HG02884 (cell line): ENCODE measurements at regions not wholly inside any gene's neighbourhood (a gene's known extent, or its start where the extent isn't known, plus 50 kb on each side); places are given as distances from the start of the nearest gene placed in this dataset.

ENCODE experiments used
- ATAC-seq: cut with Tn5 transposase; IDR thresholded peaks from one replicate; pipeline ENCODE4 v1.9.1; 2021; ENCODE audit warnings: mild to moderate bottlenecking, moderate library complexity; ENCODE audit not compliant: unreplicated experiment

- no peak for ATAC-seq
These were observed 1743.0 kb upstream of the TENM3 start for GRCh38 chr4:180500154-180500553.

GRCh38 chr4:180512801-180513475, 1730.3 kb upstream of the TENM3 start:
- no peak for ATAC-seq

- no peak for ATAC-seq
These were observed 1724.3 kb upstream of the TENM3 start for GRCh38 chr4:180518906-180519305.

GRCh38 chr4:180521181-180521580, 1722.0 kb upstream of the TENM3 start:
- no peak for ATAC-seq

DNA sequence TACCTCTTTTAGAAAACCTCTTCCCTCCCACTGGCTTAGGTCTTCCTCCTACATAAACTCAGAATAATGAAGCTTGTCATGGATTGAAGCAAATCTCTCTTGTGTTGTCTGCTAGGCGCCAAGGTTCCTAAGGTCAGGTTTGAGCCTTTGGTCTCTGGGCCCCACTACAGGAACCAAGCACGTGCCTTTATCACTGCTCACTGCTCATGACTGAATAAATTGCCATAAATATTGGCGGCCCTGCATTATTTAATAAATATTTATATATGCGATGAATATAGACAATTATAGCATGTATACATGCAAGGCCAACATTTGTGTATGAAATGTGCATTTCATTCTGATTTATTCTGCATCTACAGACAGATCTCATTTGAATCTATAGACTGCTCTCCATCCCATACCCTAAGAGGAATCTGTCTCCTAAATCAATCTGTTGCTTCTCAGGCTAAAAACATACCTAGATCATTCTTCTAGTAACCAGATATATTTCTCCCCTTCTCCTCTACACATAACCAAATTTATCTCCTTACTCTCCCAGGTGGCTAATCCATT, 1717.6 kb upstream of the TENM3 start:
- ATAC-seq = no peak

DNA sequence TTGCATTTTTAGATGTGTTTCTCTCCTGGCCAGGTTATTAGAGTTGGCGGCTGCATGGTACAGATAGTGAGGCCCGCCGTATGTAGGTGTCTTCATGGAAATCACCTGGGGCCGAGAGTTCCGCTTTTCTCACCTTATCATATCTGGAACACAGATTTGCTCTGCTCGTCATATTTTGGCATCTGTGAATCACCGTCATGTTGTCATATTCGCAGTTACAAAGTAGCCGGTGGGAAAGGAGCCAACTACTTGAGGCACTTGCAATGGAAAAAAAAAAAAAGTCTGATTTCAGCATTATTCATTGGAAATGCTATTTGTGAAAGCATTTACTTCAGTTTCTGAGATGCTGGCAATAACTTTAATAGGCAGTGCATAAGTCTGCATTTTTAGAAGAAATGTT, 1715.2 kb upstream of the TENM3 start:
- ATAC-seq = no peak

GRCh38 chr4:180530787-180531186, 1712.4 kb upstream of the TENM3 start:
- no peak for ATAC-seq

GRCh38 chr4:180532691-180533090, 1710.5 kb upstream of the TENM3 start:
- no peak for ATAC-seq

DNA sequence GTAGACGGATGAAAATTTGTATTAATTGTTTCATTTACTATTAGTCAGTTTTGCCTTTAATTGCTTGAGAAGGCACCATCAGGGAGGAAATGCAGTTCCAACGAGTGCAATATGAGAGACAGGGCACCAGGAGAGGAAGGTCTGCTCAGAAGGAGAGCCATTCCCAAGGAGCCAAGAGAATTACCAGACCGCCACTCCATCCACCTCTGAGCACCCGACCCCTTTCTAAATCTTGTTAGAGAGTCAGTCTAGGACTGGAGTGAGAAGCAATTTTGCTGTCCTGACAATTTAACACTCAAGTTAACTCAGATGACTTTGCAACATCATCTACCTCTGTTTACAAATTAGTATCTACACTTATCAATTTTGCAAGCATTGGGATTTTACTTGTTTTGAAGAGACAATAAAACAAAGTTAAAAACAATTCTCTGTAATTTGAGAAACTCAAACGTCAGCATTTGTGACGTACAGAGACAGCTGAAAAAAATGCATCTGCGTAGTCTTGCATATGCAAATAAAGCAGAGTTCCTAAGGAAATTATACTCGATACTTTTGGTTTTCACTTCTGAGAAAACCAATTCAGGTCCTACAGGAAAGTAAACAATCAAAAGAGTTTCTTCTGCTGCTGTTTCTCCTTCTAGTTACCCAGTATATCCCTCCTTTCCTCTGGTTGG, 1704.7 kb upstream of the TENM3 start:
- ATAC-seq = no peak

DNA sequence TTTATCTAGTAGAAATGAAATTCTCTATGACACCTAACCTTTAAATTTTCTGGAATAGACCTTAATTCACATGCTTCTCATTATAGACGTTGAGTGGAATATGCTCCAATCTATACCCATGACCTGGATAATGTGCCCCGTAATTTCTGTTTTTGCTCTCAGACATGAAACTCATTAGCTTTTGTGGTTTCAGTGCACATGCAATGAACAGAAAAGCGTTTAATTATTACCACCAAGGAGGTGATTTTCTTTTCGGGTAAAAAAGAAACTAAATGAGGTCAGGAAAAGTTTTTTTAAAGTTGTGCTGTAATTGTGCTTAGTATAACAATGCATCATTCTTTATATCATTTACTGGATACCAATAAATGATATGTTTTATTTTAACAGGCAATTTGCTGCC, 1703.9 kb upstream of the TENM3 start:
- ATAC-seq = no peak

DNA sequence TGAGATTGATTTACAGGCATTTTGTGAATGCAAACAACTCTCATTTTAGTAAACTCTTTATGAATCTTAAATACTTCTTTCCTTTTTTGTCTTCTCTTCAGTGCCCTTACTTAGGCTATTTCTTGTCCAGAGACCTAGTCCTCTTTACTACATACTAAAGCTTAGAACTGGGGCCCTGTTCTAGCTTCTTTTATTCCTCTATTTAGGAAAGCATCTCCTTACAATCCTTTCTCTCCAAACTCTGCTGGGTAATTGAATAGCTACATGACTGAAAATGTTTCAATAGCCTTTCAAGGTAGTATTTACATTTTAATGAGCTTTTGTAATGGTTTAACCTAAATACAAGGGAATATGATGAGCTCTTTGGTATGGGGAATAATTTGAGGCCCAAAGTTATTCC, 1701.5 kb upstream of the TENM3 start:
- ATAC-seq = no peak

- no peak for ATAC-seq
These were observed 1700.6 kb upstream of the TENM3 start for GRCh38 chr4:180542445-180543100.

DNA sequence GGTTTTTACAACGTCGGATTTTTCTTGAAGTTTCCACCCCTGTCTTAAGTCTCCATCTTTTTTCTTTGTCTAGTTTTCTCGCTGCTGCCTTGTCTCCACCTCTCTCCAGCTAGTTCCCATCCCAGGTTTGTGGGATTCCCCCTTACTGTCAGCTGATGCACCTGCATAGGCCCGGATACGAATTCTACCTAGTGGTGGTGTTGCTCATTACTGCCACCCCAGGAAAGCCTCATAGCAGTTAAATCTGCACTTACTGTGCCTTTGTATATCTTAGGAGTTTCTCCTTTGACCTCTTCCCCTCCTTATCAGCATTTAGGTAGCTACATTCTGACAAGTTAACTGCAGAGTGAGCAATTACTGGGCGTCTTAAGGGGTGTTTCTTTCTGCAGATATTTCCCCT, 1693.1 kb upstream of the TENM3 start:
- ATAC-seq = no peak

- peak; percentile 59 for ATAC-seq
These were observed 1685.9 kb upstream of the TENM3 start for GRCh38 chr4:180557348-180557747.

- no peak for ATAC-seq
These were observed 1685.3 kb upstream of the TENM3 start for GRCh38 chr4:180557950-180558349.

GRCh38 chr4:180558427-180558826, 1684.8 kb upstream of the TENM3 start:
- ATAC-seq = no peak

- ATAC-seq = no peak
These were observed 1682.3 kb upstream of the TENM3 start for GRCh38 chr4:180560896-180561295.

DNA sequence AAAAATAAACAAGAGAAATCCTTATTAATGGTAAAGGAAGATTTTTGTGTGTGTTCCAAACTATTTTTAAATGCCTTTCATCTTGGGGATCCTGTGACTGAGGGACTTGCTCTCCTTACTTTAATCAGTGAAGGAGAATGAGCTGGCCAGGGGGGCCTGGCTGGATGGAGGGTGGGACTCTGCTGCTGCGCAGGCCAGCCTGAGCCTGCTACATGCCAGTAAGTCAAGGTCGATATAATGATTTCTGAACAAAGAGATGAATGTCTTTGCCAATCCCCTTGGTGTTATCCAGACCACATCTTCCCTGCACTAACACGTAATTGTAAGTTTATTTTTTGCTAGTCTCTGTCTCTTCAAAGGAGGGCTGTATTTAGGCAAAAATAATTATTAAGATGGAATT, 1679.2 kb upstream of the TENM3 start:
- ATAC-seq = no peak

DNA sequence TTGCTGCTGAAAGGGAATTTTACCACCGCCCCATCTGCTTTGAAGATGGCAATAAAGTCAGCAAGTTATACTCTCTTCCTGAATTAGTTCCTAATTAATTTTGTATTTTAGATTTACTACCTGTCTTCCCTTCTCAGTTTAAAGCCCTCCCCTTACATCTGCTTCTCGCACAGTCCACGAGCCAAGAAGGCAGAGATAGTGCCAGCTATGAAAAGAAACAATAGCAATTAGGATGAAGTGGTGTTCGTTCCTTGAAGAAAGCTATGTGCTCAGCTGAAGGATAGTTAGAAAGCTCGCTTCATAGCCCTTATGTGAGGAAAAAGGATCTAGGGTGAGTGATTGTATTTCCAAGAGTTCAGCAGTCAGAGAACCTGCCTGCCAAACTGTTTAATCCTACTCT, 1678.8 kb upstream of the TENM3 start:
- ATAC-seq = no peak

DNA sequence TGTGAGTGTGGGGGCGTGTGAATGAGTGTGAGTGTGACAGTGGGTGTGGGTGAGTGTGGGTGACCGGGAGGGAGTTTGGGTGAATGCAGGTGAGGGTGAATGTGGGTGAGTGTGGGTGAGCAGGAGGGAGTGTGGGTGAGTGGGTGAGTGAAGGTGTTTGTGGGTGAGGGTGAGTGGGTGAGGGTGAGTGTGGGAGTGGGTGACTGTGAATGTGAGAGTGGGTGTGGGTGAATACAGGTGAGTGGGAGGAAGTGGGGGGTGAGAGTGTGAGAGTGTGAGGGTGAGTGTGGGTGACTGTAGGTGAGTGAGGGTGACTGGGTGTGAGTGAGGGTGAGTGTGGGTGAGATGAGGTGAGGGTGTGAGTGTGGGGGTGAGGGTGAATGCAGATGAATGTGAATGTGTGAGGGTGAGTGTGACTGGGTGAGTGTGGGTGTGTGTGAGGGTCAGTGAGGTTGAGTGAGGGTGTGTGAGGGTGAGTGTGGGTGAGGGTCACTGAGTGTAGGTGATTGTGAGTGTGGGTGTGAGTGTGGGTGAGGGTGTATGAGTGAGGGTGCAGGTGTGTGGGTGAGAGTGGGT, 1677.3 kb upstream of the TENM3 start:
- ATAC-seq = no peak

DNA sequence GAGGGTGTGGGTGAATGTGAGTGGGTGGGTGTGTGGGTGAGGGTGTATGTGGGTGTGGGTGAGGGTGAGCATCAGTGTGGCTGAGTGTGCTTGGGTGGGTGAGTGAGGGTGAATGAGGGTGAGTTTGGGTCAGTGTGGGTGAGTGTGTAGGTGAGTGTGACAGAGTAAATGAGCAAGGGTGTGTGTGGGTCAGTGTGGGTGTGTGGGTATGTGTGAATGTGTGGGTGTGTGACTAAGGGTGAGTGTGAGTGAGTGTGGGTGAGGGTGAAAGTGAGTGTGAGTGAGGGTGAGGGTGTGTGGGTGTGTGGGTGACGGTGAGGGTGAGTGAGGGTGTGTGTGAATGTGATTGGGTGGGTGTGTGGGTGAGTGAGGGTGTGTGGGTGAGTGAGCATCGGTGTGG, 1676.7 kb upstream of the TENM3 start:
- no peak for ATAC-seq

DNA sequence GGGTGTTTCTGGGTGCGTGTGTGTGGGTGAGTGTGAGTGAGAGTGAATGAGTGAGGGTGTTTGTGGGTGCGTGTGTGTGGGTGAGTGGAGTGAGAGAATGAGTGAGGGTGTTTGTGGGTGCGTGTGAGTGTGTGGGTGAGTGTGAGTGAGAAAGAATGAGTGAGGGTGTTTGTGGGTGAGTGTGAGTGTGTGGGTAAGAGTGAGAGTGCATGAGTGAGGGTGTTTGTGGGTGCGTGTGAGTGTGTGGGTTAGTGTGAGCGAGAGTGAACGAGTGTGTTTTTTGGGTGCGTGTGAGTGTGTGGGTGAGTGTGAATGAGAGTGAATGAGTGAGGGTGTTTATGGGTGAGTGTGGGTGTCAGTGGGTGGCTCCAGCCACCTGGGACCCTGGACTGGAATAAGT, 1676.1 kb upstream of the TENM3 start:
- no peak for ATAC-seq
